IMR-90 (cell line): ENCODE measurements at regions not wholly inside any gene's neighbourhood (a gene's known extent, or its start where the extent isn't known, plus 50 kb on each side); places are given as distances from the start of the nearest gene placed in this dataset.

Source experiments
- ATAC-seq: fragments of 200-7000 bp; cut with Tn5 transposase; 2 replicates; pipeline ENCODE4 v1.9.1; 2020; ENCODE audit warnings: low read depth, mild to moderate bottlenecking, moderate library complexity
- BruUV-seq: library from RNA; stranded (reverse); fragments of 400-500 nt; replicated peaks from 2 replicates; lab custom pipeline; 2021; lab: Mats Ljungman, UMichigan
- CTCF ChIA-PET: fragments of 300-600 bp; formaldehyde crosslinking; extraction: SDS; loops from one replicate; lab custom pipeline; 2021; ENCODE audit warnings: antibody characterized with exemption; lab: Yijun Ruan, JAX
- POLR2A ChIA-PET: fragments of 300-600 bp; sonication (Branson Sonifier 250); formaldehyde crosslinking; loops from one replicate; lab custom pipeline; 2022; ENCODE audit warnings: antibody characterized with exemption; ENCODE audit not compliant: unreplicated experiment; lab: Charles Lee
- DNase-seq: peaks from one replicate; pipeline ENCODE4 v3.0.0; 2013
- H2AFZ ChIP-seq: replicated peaks from 2 replicates; pipeline ENCODE3; 2013; ENCODE audit warnings: low read length, mild to moderate bottlenecking; ENCODE audit not compliant: poor library complexity
- H2AK5ac ChIP-seq: 2 replicates; pipeline ENCODE4 v1.6.1; 2013; ENCODE audit warnings: low read depth, low read length, inconsistent platforms
- H2AK9ac ChIP-seq: replicated peaks from 2 replicates; pipeline ENCODE3; 2013; ENCODE audit warnings: mild to moderate bottlenecking, low read depth, low read length, moderate library complexity; ENCODE audit not compliant: poor library complexity
- H2BK120ac ChIP-seq: 2 replicates; pipeline ENCODE4 v1.6.1; 2013; ENCODE audit warnings: low read depth, low read length, inconsistent platforms
- H2BK15ac ChIP-seq: 3 replicates; pipeline ENCODE4 v1.6.1; 2013; ENCODE audit warnings: low read depth, low read length, inconsistent platforms
- H2BK20ac ChIP-seq: 2 replicates; pipeline ENCODE4 v1.6.1; 2013; ENCODE audit warnings: low read depth, mild to moderate bottlenecking, inconsistent platforms, low read length, moderate library complexity
- H2BK5ac ChIP-seq: 2 replicates; pipeline ENCODE4 v1.6.1; 2013; ENCODE audit warnings: mild to moderate bottlenecking, low read depth, low read length, inconsistent platforms; ENCODE audit not compliant: poor library complexity, severe bottlenecking
- H3K14ac ChIP-seq: replicated peaks from 2 replicates; pipeline ENCODE4 v1.6.1; 2013; ENCODE audit warnings: low read depth, low read length, inconsistent platforms
- H3K18ac ChIP-seq: 2 replicates; pipeline ENCODE4 v1.6.1; 2013; ENCODE audit warnings: low read depth, low read length, control low read depth
- H3K23ac ChIP-seq: 2 replicates; pipeline ENCODE4 v1.6.1; 2013; ENCODE audit warnings: low read depth, low read length, inconsistent platforms
- H3K27ac ChIP-seq: 2 replicates; pipeline ENCODE4 v1.5.1; 2013; ENCODE audit warnings: mild to moderate bottlenecking, control low read depth, low read length; ENCODE audit not compliant: insufficient read depth
- H3K27me3 ChIP-seq: 2 replicates; pipeline ENCODE4 v1.6.1; 2013; ENCODE audit warnings: low read length; ENCODE audit not compliant: control insufficient read depth, insufficient read depth
- H3K36me3 ChIP-seq: 2 replicates; pipeline ENCODE4 v1.6.1; 2013; ENCODE audit warnings: low read length, mixed read lengths; ENCODE audit not compliant: control insufficient read depth, insufficient read depth
- H3K4ac ChIP-seq: 2 replicates; pipeline ENCODE4 v1.6.1; 2013; ENCODE audit warnings: low read depth, low read length, inconsistent platforms
- H3K4me1 ChIP-seq: 2 replicates; pipeline ENCODE4 v1.6.1; 2013; ENCODE audit warnings: low read length, mixed read lengths; ENCODE audit not compliant: control insufficient read depth, insufficient read depth
- H3K4me2 ChIP-seq: 2 replicates; pipeline ENCODE4 v1.6.1; 2013; ENCODE audit warnings: low read depth, mild to moderate bottlenecking, control low read depth, low read length, moderate library complexity
- H3K4me3 ChIP-seq: 2 replicates; pipeline ENCODE4 v1.5.1; 2013; ENCODE audit warnings: low read depth, mild to moderate bottlenecking, control low read depth, low read length, moderate library complexity; ENCODE audit not compliant: insufficient read depth
- H3K56ac ChIP-seq: 2 replicates; pipeline ENCODE4 v1.6.1; 2013; ENCODE audit warnings: low read length, inconsistent platforms; ENCODE audit not compliant: insufficient read depth; ENCODE audit errors: extremely low read depth
- H3K79me1 ChIP-seq, 2 experiments: 2 replicates each; pipeline ENCODE4 v1.6.1; 2013; ENCODE audit warnings: low read length in 2 of 2, inconsistent platforms in 1 of 2, low read depth in 1 of 2
- H3K9ac ChIP-seq: 2 replicates; pipeline ENCODE4 v1.6.1; 2013; ENCODE audit warnings: low read depth, low read length, control low read depth
- H3K9me1 ChIP-seq: 2 replicates; pipeline ENCODE4 v1.6.1; 2013; ENCODE audit warnings: low read length, inconsistent platforms; ENCODE audit not compliant: insufficient read depth
- H3K9me3 ChIP-seq: 2 replicates; pipeline ENCODE4 v1.6.1; 2013; ENCODE audit warnings: low read length; ENCODE audit not compliant: control insufficient read depth, insufficient read depth
- H4K20me1 ChIP-seq: 2 replicates; pipeline ENCODE4 v1.6.1; 2013; ENCODE audit warnings: low read length, inconsistent platforms; ENCODE audit not compliant: insufficient read depth
- H4K5ac ChIP-seq: 2 replicates; pipeline ENCODE4 v1.6.1; 2013; ENCODE audit warnings: mild to moderate bottlenecking, low read depth, low read length, control low read depth
- H4K8ac ChIP-seq, 2 experiments: 2 replicates each; pipeline ENCODE4 v1.6.1; 2013; ENCODE audit warnings: low read depth in 2 of 2, low read length in 2 of 2, control low read depth in 1 of 2, inconsistent platforms in 1 of 2
- H4K91ac ChIP-seq: 2 replicates; pipeline ENCODE4 v1.6.1; 2013; ENCODE audit warnings: low read depth, low read length, inconsistent platforms; ENCODE audit not compliant: insufficient read depth
- POLR2A ChIP-seq: IDR thresholded peaks from 2 replicates; pipeline ENCODE4 v1.6.1; 2012; ENCODE audit warnings: mild to moderate bottlenecking, low read depth, low read length
- RCOR1 ChIP-seq: IDR thresholded peaks from 2 replicates; pipeline ENCODE4 v1.6.1; 2012; ENCODE audit warnings: mild to moderate bottlenecking, low read length, improper control_type of control experiment; ENCODE audit not compliant: insufficient replicate concordance
- dilution Hi-C: fragments of 300-500 bp; cut with HindIII; formaldehyde crosslinking; loops from one replicate; pipeline ENCODE4 v1.14.3; 2018; ENCODE audit warnings: low sequenced_read_pairs; ENCODE audit not compliant: unreplicated experiment
- in situ Hi-C: fragments of 300-500 bp; cut with MboI; formaldehyde crosslinking; loops from 3 replicates; pipeline ENCODE4 v1.14.3; 2019; ENCODE audit warnings: low sequenced_read_pairs, inconsistent platforms, mixed read lengths
- intact Hi-C: fragments of 100-400 bp; cut with micrococcal nuclease; formaldehyde crosslinking; loops from 2 replicates; pipeline ENCODE4 v1.10.0; 2022

DNA sequence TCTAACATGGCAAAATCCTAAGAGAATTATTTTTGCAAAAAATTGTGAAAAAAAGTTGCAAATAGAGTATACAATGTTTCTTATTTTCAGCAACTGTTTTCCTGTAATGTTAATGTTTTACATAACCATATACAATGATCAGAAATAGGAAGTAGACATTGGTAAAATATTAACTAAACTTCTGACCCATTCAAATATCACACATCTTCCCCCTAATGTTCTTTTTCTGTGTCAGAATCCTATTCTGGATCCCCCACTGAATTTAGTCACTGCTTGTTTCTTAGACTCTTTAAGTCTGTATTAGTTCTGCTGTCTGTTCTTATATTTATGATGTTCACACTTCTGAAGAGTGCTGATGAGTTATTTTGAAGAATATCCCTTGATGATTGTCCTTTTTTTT, 62.0 kb downstream of the HFE start:
- Histone ChIP-seq H4K91ac (no peak overlapping the region), H3K27me3 (no peaks in the 10 kb centered on the region), H3K9me3 (no peaks in the 10 kb centered on the region), H4K5ac (no peak overlapping the region), H2AFZ (no peak overlapping the region), H3K9me1 (no peaks in the 10 kb centered on the region; the same call in 1 of the 2 replicates), H4K8ac (no peak overlapping the region), H3K36me3 (no peaks in the 10 kb centered on the region), H3K9ac (no peak overlapping the region), H3K23ac (no peak overlapping the region), H3K27ac (no peak overlapping the region), H4K20me1 (no peaks in the 10 kb centered on the region), H3K14ac (no peak overlapping the region), H3K4me1 (no peaks in the 10 kb centered on the region), H3K4ac (no peak overlapping the region), H2AK5ac (no peak overlapping the region), H3K79me1 (no peaks in the 10 kb centered on the region), H3K18ac (no peak overlapping the region), H3K4me2 (no peak overlapping the region), H2BK120ac (no peak overlapping the region), H2BK5ac (no peak overlapping the region), H3K56ac (no peak overlapping the region), H2AK9ac (no peak overlapping the region), H3K4me3 (no peak overlapping the region), H2BK20ac (no peak overlapping the region), H2BK15ac (no peak overlapping the region)
- no TSS peak for BruUV-seq
- in situ Hi-C loops (no loop called here), dilution Hi-C loops (no loop called here), intact Hi-C loops (no loop called here)
- no peak for ATAC-seq
- TF ChIP-seq RCOR1 (no peak), POLR2A (no peak)
- no peak for DNase-seq
- ChIA-PET CTCF (no interaction called here), POLR2A (interaction anchor here (0.7 kb wide), 1 partner anchor 93 kb away, joined by 7 read pairs; a partner anchor contains a TSS)
